NCI-H82 treated with DMSO at 0.1 percent for 48 hours (cell line): ENCODE measurements at regions not wholly inside any gene's neighbourhood (a gene's known extent, or its start where the extent isn't known, plus 50 kb on each side); places are given as distances from the start of the nearest gene placed in this dataset.

Experiments
- DNase-seq: peaks from one replicate; lab custom pipeline; 2025; ENCODE audit not compliant: unreplicated experiment; lab: John Stamatoyannopoulos, UW

DNA sequence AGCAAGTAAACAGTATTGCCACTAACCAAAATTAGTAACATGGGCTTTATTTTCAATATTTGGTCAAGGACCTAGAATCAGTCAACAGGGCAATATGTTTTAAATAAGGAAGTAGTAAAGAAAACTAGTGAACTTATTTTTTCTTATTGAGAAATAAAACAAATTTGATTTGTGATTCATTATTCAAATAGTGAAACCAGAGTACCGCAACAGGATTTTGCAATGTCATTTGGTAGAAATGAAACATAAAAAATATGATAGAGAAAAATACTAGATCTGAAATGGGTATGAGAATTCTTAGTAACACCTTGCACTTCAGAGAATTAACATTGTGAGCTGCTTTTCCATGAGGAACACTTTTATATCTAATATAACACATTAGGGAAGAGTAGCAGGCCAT, 291.8 kb upstream of the GBE1 start:
- DNase-seq, result no peak

DNA sequence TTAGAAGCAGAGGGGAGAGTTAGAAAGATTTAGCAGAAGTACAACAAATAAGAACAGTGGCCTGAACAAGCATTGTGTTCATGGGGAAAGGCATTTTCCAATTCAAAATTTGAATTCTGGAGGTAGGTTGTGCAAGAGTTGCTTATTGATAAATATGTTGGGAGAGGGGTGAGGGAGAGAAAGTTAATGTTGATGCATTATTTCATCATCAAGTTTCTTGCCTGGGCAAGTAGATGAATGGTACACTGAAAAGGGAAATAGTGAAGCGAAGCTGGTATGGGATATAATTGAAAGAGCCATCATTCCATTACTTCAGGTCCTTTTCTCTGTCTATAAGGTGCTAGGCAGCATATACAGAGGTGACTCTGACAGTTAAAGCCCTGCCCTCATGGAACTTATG, 288.9 kb upstream of the GBE1 start:
- no peak for DNase-seq

DNA sequence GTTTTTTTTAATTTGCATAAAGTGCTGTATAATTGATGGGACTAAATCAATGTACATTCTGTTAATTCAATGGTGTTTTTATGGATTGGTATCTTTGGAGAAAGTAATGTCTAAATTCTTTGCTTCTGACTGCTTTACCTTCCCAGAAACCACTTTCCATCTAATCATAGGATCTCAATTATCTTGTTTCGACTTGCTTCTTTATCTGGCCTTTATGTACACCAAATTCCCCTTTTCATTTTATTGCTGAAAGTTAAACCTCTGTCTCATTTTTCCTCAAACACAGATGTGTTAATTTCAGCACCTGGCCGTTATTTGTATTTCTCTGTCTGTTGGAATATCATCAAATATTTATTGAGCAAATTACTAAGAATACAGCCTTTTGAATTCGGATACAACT, 287.3 kb upstream of the GBE1 start:
- no peak for DNase-seq

DNA sequence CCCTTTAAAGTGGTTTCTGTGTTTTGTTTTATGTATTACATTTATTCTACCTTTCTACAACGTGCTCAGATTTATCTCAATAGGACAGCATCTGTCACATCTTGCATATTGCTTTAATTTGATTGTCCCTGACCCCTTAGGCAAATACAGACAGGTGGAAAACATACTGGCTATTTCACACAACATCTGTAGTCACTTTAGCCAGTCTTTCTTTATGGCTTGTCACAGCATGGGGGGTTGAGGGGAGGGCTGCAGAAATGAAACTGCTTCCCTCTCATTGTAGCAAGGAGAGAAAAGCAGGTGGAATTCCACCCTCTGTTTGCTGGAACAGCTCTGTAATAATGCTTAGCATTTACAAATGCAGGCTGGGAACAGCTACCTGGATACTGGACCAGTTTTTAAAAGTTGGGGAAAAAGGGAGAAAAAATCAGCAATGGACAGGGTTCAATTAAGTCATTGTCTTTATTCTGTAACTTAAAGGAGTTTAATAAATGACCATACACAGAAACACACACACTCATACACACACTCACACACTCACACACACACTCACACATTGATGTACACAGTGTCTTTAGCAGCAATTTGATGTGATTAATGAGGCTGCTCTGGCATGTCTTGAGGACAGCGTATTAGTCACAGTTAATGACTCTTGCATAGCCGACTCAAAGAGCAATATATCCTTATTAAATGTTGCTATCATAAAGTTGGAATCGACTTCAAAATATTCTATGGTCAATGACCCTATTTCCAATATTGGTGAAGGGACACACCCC, 283.7 kb upstream of the GBE1 start:
- peak; percentile 7 for DNase-seq

DNA sequence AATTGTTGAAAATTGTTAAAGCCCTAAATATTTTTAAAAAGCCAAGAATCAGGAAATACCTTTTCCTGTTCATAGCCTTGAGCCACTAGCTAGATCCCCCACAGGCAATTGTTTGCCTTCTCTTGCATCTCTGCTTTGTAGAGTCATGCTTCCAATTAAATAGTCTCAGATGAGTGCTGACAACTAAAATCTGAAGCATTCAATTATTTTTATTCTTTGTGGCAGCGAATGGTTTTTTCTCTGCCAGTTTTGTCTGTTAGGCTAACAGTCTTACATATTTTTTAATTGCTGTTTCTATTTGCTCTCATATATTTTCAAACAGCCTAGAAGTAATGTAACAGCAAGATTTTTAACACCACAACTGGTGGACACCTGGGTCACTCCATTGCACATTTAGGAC, 277.1 kb upstream of the GBE1 start:
- no peak for DNase-seq

DNA sequence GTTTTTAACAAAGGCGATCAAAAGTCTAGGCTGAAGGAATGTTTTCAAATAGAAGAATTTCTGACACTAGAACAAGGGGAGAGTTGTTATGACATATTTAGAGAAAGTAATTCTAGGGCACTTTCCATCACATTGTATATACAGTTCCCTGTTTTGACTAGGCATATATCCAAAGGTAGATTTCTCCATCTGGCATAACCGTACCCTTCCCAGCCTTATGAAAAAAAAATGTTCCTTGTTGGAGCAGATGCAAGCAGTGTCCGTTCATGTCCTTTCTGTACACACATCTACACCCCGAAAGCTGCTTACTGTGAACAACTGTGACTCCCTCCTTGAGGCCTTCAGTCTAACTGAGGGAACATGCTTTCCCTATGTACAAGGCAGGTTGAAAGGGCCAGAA, 271.7 kb upstream of the GBE1 start:
- no peak for DNase-seq

DNA sequence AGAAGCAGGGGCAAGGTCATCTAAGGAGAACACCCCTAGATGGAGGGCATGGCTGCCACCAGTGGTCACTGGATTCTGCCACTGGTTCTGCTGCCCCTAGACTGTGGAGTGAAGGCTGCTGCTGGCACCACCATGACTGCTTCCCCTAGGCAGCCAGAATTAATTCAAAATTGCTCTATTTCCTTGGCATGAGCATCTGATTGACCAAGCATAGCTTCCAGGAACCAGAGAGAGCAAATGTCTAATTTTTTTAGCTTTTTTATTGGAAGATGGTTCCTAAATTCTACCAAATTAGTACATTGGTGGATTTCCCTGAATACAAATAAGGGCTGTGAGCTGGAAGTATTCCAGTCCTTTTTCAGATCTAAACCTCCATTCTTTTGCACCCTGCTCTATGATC, 270.2 kb upstream of the GBE1 start:
- DNase-seq, result no peak

DNA sequence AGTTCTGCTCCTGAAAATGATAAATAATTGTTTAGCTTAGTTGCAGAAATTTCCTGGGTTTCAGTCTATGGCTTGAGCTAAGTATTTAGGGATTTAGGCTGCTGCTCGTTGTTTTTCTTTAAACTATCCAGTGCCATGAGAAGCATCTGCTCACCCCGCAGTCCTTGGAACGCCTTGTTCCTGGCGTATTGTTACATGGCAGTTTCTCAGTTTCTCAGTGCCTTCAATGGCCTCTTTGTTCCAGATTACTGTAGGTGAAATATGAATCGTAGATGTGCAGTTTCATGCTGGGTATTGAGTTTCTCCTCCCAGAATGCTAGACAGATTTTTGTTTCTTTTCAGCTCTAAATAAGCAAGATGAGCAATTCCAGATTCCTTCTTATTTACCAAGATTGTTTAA, 269.5 kb upstream of the GBE1 start:
- no peak for DNase-seq

DNA sequence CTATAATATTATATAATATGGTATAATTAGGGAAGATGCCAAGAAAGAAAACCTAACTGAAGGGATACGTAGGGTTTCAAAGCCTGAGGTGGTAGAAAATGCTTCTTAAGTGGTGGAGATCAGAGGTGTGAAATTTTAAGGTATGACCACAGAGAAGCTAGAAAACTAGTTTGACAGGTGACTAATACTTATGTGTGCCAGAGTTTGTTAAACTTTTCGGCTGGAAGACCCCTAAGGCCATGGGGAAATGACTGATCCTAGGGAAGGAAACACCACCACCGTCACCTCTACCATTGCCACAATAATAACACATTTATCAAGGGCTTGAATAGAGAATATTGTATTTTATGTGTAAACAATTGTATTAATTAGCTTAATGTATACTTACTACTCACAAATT, 261.4 kb upstream of the GBE1 start:
- no peak for DNase-seq

DNA sequence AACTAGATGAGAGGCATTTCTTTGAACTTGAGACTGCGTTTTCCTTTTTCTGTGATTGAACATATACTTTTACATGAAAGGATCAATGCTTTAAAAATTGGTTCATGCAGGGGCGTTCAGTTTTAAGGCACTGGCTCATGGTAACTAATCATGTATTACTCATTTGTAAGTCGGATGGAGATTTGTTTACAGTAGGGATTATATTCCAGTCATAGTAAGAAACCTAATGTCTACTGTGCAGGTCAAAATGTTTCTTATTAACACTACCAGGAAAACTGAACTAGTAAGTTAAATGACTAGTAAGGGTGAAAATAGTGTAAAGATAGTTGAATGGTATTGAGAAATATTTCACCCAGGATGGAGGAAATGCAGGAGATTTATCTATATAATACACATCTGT, 258.8 kb upstream of the GBE1 start:
- no peak for DNase-seq

DNA sequence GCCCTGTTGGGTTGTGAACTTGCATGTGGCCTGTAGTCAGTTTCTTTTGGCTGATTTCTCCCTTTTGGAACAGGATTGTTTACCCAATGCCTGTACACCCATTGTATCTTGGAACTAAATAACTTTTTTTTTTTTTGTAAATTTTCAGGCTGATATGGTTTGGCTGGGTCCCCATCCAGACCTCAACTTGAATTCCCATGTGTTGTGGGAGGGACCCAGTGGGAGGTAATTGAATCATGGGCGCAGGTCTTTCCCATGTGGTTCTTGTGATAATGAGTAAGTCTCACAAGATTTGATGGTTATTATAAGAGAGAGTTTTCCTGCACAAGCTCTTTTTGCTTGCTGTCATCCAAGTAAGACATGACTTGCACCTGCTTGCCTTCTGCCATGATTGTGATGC, 253.8 kb upstream of the GBE1 start:
- DNase-seq, result no peak

DNA sequence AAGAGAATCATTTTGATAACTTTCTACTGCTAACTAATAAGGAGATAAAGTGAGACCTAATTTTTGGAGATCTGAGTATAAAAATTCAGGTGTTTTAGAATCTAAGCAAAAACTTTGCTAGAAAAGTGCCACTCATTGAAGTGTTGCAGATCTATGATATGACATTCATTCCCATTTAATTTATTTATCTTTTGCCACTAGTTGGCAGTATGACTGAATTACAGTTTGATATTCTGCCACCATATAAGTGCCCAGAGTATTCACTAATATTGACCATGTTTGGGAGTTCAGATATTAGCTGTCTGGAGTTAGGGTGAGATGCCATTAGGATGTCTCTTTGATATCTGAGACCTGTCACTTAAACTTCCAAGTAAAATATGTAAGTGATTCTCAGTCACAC, 251.3 kb upstream of the GBE1 start:
- DNase-seq, result no peak

DNA sequence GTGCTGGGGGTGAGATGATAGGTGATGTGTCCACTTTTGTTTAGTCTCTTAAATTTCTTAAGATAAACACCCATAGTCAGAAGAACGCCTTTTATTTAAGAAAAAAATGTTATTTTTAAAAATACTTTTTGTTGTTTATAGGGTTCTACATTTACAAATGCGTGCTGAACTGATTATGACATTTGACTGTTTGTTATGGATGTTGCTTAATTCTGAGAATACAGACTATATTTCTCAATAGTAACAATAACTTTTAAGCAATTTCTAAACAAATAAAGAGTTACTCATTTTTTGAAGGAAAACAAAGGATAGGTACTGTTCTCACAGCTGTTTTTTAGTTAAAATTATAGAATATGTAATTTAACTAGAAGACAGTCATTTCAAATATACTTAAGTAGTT, 249.9 kb upstream of the GBE1 start:
- no peak for DNase-seq

DNA sequence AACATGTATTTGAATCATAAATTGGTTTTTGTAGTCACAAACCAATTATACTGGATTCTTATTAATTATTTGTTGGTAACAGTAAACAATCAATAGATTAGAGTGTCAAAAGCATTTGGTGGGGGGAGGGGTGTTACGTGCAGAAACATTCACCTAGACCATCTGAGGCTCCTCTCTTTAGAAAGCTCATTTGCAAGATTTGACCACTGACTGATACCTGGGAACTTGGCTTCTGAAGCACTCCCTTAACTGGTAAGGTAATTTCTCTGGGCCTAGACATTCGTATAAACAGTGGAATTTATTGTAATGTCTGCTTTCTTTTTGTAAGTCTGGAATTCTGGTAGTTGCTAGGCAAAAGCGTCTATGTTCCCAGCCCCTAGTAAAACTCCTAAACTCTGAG, 243.8 kb upstream of the GBE1 start:
- no peak for DNase-seq

DNA sequence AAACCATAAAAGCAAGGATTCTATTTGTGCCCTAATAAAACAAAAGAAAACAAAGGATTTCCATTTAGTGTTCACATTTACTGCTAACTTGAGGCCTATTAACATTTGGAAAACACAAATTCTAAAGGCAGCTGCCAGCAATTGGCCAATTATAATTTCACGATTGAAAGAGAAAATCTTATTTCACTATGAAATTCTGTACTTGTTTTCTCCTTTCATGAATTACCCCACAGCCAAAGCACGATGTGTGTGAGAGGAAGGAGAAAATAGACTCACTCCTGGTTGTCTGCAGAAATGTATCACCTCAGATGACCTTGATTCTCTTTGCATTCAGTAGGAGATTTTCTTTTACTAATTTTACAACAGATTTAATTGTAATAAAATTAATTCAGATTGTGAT, 242.8 kb upstream of the GBE1 start:
- DNase-seq, result no peak

DNA sequence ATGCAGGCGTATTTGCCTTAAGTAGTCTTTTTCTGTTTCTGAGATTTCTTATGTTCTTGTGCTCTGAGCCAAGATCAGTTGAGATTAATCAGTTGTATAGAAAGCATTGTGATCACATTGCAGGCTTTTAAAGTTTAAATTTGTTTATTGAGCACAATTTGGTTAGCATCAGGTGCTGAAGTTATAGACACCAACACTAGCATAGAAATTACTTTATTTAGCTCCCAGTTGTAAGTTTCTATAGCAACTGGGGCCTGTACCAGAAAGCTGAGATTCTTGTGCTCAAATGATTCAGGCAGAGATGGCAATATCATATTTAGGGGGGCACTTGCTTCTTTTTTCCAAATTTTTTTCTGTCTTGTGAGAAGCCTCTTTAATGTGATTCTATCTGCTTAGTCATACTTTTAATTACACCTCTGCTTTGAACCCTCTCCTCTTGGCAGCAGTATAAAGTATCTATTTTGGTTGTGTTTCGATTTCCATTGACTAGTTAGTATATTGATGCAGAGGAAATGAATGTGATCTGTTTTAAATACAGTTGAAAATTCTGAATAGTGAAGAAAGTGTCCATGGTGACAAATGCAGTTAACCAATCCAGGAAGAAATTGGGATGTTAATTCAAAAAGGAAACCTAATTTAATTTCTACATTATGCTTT, 241.7 kb upstream of the GBE1 start:
- DNase-seq, result no peak

DNA sequence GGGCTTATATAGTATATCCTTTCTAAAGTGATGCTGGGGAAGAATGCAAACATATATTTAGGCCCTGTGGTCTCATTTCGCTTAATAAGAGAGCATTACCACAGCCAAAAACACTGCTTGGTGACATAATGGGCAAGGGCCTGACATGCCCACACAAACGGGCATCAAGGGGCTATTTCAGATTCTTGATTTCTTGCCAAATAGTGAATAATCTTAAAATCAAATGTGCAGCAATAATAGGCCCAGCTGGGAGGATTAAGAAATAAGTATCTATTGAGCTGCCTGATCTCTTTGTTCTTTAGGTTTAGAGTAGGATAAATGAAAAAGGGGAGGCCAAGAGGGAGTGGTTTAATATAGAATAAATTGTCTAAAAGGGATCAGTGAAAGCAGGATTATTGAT, 241.0 kb upstream of the GBE1 start:
- peak; percentile 57 for DNase-seq

DNA sequence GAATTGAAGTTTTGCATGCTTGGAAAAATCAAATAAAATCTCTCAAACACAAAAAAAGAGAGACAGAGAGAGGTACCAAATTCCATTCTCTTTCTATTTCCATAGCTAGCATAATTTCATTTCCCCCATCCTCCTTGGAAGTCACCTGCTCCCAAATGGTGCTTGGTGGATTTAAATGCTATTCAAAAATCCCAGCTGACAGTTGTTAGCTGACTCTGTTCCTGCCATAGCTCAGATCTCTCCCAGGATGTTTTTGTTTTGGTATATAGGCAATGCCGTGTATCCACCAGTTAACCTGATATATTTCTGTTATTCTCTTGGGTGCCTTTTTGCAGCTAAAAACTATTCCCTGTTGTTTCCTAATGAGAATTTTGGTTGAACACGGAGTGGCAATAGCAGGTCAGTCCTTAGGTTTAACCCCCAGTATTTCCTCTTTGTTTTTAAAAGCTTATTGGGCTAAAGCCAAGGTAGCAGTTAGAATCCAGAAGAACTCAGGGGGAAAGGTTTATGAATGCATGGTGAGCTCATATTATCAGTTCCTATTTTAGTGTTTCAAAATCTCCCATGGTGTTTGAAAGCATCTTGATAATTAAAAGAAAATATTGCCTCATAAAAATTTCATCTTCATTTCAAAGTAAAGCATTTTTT, 240.0 kb upstream of the GBE1 start:
- DNase-seq, result no peak

DNA sequence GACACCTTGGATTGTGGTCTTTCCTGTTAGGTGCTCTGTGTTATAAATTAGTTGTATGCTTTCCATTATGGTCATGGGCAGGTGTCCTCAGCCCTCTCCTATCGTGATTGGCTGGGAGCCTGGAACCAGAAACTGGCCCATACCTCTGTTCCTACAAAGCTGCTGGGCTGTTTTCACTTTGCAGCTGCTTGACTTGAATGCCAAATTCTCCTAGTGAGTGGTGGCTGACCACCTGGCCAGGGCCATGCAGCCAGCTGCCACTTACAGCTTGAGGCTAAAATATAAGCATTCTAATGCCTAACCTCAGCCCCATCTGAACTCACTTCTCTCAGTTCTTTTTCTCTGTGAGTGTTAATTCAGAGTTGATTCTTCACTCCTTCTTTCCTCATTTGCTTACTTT, 239.3 kb upstream of the GBE1 start:
- no peak for DNase-seq

DNA sequence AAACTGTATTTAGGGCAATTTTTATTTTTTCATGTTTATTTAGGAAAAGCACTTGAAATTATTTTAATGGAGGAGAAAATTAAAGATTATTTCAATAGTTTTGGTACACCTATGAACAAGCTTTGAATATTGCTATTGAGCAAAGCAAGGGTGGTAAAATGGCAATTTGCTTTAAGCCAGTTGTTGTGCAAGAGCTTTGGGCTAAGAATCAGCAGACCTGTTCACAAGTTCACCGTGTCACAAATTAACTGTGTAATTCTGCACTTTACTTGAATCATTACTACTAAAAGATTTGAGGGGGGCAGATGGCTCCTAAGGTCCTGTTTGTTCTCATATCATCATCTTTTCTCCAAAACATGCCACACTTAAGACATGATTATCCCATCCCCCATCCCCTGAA, 238.9 kb upstream of the GBE1 start:
- no peak for DNase-seq

DNA sequence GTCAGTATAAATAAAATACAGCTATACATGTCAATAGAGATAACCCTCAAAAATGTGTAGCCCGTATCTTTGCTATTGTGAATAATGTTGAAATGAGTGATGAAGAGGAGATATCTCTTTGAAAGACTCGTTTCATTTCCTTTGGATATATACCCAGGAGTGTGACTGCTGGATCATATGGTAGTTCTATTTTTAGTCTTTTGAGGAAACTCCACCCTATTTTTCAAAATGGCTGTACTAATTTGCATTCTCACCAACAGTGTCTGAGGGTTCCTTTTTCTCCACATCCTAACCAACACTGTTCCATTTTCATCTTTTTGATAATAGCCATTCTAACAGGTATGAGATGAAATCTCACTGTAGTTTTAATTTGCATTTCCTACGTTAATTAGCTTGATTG, 237.5 kb upstream of the GBE1 start:
- no peak for DNase-seq

DNA sequence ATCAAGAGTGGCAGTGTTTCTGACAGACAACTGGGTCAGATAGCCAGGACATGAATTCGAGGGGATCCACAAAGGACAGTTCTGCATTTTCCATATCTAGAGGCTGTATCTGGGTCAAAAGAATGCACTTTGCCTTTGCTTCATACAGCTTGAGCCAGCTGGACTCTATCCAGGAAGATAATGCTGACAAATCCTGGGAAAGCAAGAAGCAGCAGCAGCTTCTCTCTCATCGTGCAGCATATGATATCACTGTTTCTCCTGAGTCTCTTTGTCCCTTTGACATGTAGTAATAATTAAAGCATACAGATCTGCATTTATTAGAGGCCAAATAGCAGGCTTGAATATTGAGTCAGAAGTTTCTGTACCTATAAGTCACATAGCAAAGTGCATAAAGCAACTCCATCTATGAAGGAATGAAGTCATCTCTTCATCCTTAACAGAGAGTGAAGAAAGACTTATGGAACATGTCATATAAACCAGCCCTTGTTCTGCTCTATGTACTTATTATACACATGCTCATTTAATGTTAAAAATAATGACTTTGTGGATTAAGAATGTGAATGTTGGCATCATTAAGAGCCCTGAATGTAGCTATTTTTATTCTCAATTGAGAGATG, 236.8 kb upstream of the GBE1 start:
- no peak for DNase-seq
